Neural progenitor cell (in vitro differentiated cells): ENCODE measurements at regions not wholly inside any gene's neighbourhood (a gene's known extent, or its start where the extent isn't known, plus 50 kb on each side); places are given as distances from the start of the nearest gene placed in this dataset.

Experiments
- CTCF ChIP-seq: fragments of 200-600 bp; sonication (generic); IDR thresholded peaks from 2 replicates; pipeline ENCODE4 v1.5.1; 2017; ENCODE audit warnings: antibody characterized with exemption, mild to moderate bottlenecking
- EZH2 ChIP-seq: fragments of 200-600 bp; sonication (generic); IDR thresholded peaks from 2 replicates; pipeline ENCODE4 v1.6.1; 2017; ENCODE audit warnings: antibody characterized with exemption, mild to moderate bottlenecking, moderate library complexity

- TF ChIP-seq CTCF, result no peak
- no peak for TF ChIP-seq EZH2
Observed at GRCh38 chr22:27183474-27183873, 526.1 kb downstream of the MIAT start.
